ENCODE measurements at regions not wholly inside any gene's neighbourhood (a gene's known extent, or its start where the extent isn't known, plus 50 kb on each side); places are given as distances from the start of the nearest gene placed in this dataset.

GRCh38 chr22:49598338-49598737 is 229.3 kb downstream of the BRD1 start (continued):
- no peak for TF ChIP-seq REST (IDR thresholded peaks at IDR 0.05; ENCODE audit: unreplicated experiment)
- no peak for TF ChIP-seq EZH2 (IDR thresholded peaks at IDR 0.05; ENCODE audit: low read depth, unreplicated experiment)
- TF ChIP-seq STAT1 (IDR thresholded peaks at IDR 0.05; ENCODE audit: unreplicated experiment), result no peak

GRCh38 chr22:49597428-49598039 is 230.1 kb downstream of the BRD1 start:
- H3K4me1 Mint-ChIP-seq, result no peaks in the 10 kb centered on the region
- Histone ChIP-seq H3K4me3 (no peak overlapping the region), H3K36me3 (ENCODE audit: insufficient read depth) (no peaks in the 10 kb centered on the region; the same call in 1 of the 2 replicates), H3K79me2 (replicated peaks; ENCODE audit: insufficient read depth) (no peaks in the 10 kb centered on the region), H3K4me1 (ENCODE audit: insufficient read depth) (no peaks in the 10 kb centered on the region), H3K4me2 (no peak overlapping the region), H3K27ac (ENCODE audit: low read depth) (no peak overlapping the region), H2AFZ (no peak overlapping the region), H3K27me3 (ENCODE audit: insufficient read depth) (no peaks in the 10 kb centered on the region), H4K20me1 (replicated peaks; ENCODE audit: insufficient read depth) (no peaks in the 10 kb centered on the region), H3K9me2 (ENCODE audit: insufficient read depth) (no peaks in the 10 kb centered on the region), H3F3A (replicated peaks; ENCODE audit: low read depth) (no peaks in the 10 kb centered on the region)
- peaks cover 10% of the 10 kb centered on the region for H3K27me3 Mint-ChIP-seq (ENCODE audit: insufficient read depth, low read depth, poor library complexity)
- no peaks in the 10 kb centered on the region for H3K36me3 Mint-ChIP-seq (ENCODE audit: low read depth)
- H3K4me3 Mint-ChIP-seq, result no peak overlapping the region
- no peaks in the 10 kb centered on the region; the same call in none of the 3 replicates for H3K9me3 Mint-ChIP-seq
- H3K27ac Mint-ChIP-seq, result no peak overlapping the region
- DNase-seq (ENCODE audit: low spot score) (no peak), ATAC-seq (no peak)
- TF ChIP-seq REST (IDR thresholded peaks at IDR 0.05; ENCODE audit: unreplicated experiment) (no peak), EZH2phosphoT487 (IDR thresholded peaks at IDR 0.05; ENCODE audit: unreplicated experiment) (no peak), JUNB (IDR thresholded peaks at IDR 0.05; ENCODE audit: unreplicated experiment) (no peak), EZH2 (IDR thresholded peaks at IDR 0.05; ENCODE audit: low read depth, unreplicated experiment) (no peak), STAT1 (IDR thresholded peaks at IDR 0.05; ENCODE audit: unreplicated experiment) (no peak), ZNF331 (CRISPR knock-in tag; IDR thresholded peaks at IDR 0.05; ENCODE audit: low read depth) (no peak), ETS1 (IDR thresholded peaks at IDR 0.05) (no peak), ZNF114 (CRISPR knock-in tag; IDR thresholded peaks at IDR 0.05) (no peak), CREB1 (CRISPR knock-in tag; IDR thresholded peaks at IDR 0.05; ENCODE audit: low read depth) (no peak), ZNF462 (CRISPR knock-in tag; IDR thresholded peaks at IDR 0.05) (no peak)

All from GM23338 (cell line).